ACC112 (cell line): ENCODE measurements at regions not wholly inside any gene's neighbourhood (a gene's known extent, or its start where the extent isn't known, plus 50 kb on each side); places are given as distances from the start of the nearest gene placed in this dataset.
A peak's percentile ranks its signal among the peaks of the same experiment; 100 is the strongest.

Source experiments
- H2AFZ ChIP-seq: fragments of 200-600 bp; sonication (generic); one replicate; pipeline ENCODE4 v1.6.0; 2017; ENCODE audit warnings: antibody characterized with exemption, low read length; ENCODE audit not compliant: unreplicated experiment
- H3K27ac ChIP-seq: fragments of 200-600 bp; sonication (generic); 2 replicates; pipeline ENCODE4 v1.5.1; 2014; ENCODE audit warnings: low read depth, mild to moderate bottlenecking, antibody characterized with exemption, low read length, moderate library complexity
- H3K27me3 ChIP-seq: fragments of 200-600 bp; sonication (generic); 2 replicates; pipeline ENCODE4 v1.6.1; 2014; ENCODE audit warnings: mild to moderate bottlenecking, antibody characterized with exemption, low read length, moderate library complexity, mixed read lengths; ENCODE audit not compliant: insufficient read depth
- H3K36me3 ChIP-seq: fragments of 200-600 bp; sonication (generic); 2 replicates; pipeline ENCODE4 v1.6.1; 2016; ENCODE audit warnings: mild to moderate bottlenecking, antibody characterized with exemption, low read length, moderate library complexity, mixed read lengths; ENCODE audit not compliant: insufficient read depth
- H3K4me1 ChIP-seq: fragments of 200-600 bp; sonication (generic); one replicate; pipeline ENCODE4 v1.6.1; 2016; ENCODE audit warnings: low read length, mixed read lengths; ENCODE audit not compliant: insufficient read depth, unreplicated experiment, control insufficient read depth
- H3K4me3 ChIP-seq: fragments of 200-600 bp; sonication (generic); 2 replicates; pipeline ENCODE4 v1.5.1; 2014; ENCODE audit warnings: mild to moderate bottlenecking, low read depth, low read length
- H3K79me2 ChIP-seq: fragments of 200-600 bp; sonication (generic); one replicate; pipeline ENCODE4 v1.6.0; 2016; ENCODE audit warnings: low read length; ENCODE audit not compliant: control insufficient read depth, unreplicated experiment, insufficient read depth

- Histone ChIP-seq H2AFZ (no peak overlapping the region), H3K27ac (peak overlapping the region; percentile 42; the same call in 1 of the 2 replicates)
Measured at GRCh38 chr4:69038582-69038981, 57.7 kb upstream of the UGT2B7 start.

GRCh38 chr4:69039071-69039470 is 57.2 kb upstream of the UGT2B7 start:
- H3K79me2 ChIP-seq, result no peaks in the 10 kb centered on the region
- peak overlapping the region; percentile 42; the same call in 1 of the 2 replicates for H3K27ac ChIP-seq
- H2AFZ ChIP-seq, result no peak overlapping the region

More at GRCh38 chr4:69038582-69038981, 57.7 kb upstream of the UGT2B7 start:
- H3K36me3 ChIP-seq, result no peaks in the 10 kb centered on the region
- peaks cover 7% of the 10 kb centered on the region for H3K4me1 ChIP-seq
- no peaks in the 10 kb centered on the region for H3K79me2 ChIP-seq
- no peaks in the 10 kb centered on the region for H3K27me3 ChIP-seq
- H3K4me3 ChIP-seq, result peak overlapping the region; percentile 22; the same call in 1 of the 2 replicates

GRCh38 chr4:69044247-69044646 is 52.0 kb upstream of the UGT2B7 start:
- H3K27me3 ChIP-seq, result no peaks in the 10 kb centered on the region
- no peak overlapping the region for H2AFZ ChIP-seq
- no peak overlapping the region for H3K4me3 ChIP-seq
- H3K27ac ChIP-seq, result no peak overlapping the region
- no peaks in the 10 kb centered on the region for H3K4me1 ChIP-seq
- no peaks in the 10 kb centered on the region for H3K36me3 ChIP-seq
- no peaks in the 10 kb centered on the region for H3K79me2 ChIP-seq

More at GRCh38 chr4:69039071-69039470, 57.2 kb upstream of the UGT2B7 start:
- no peaks in the 10 kb centered on the region for H3K27me3 ChIP-seq
- no peaks in the 10 kb centered on the region for H3K36me3 ChIP-seq
- peaks cover 7% of the 10 kb centered on the region for H3K4me1 ChIP-seq
- peak overlapping the region; percentile 22; the same call in 1 of the 2 replicates for H3K4me3 ChIP-seq
